PC-3 (cell line): ENCODE measurements at regions not wholly inside any gene's neighbourhood (a gene's known extent, or its start where the extent isn't known, plus 50 kb on each side); places are given as distances from the start of the nearest gene placed in this dataset.

Source experiments
- ATAC-seq: fragments of 200-7000 bp; cut with Tn5 transposase; 2 replicates; pipeline ENCODE4 v1.9.1; 2020; ENCODE audit warnings: mild to moderate bottlenecking, moderate library complexity
- BruUV-seq: library from RNA; stranded (reverse); fragments of 400-500 nt; replicated peaks from 2 replicates; lab custom pipeline; 2021; lab: Mats Ljungman, UMichigan
- CTCF ChIA-PET: fragments of 300-600 bp; sonication (Branson Sonifier 250); formaldehyde crosslinking; loops from one replicate; lab custom pipeline; 2022; ENCODE audit warnings: antibody characterized with exemption; lab: Charles Lee
- POLR2A ChIA-PET: fragments of 300-600 bp; sonication (Branson Sonifier 250); formaldehyde crosslinking; loops from one replicate; lab custom pipeline; 2022; ENCODE audit warnings: antibody characterized with exemption; ENCODE audit not compliant: unreplicated experiment; lab: Charles Lee
- DNase-seq: peaks from one replicate; pipeline ENCODE4 v3.0.0-alpha.2; 2015
- H2AFZ ChIP-seq: fragments of 300-600 bp; sonication (generic); 2 replicates; pipeline ENCODE4 v1.6.0; 2016; ENCODE audit warnings: antibody characterized with exemption, low read length
- H3F3A ChIP-seq: fragments of 300-600 bp; sonication (generic); one replicate; pipeline ENCODE4 v1.6.0; 2017; ENCODE audit warnings: antibody characterized with exemption, low read length, control low read depth, mild to moderate bottlenecking; ENCODE audit not compliant: unreplicated experiment
- H3K27ac ChIP-seq: fragments of 300-600 bp; sonication (generic); 2 replicates; pipeline ENCODE4 v1.5.1; 2016; ENCODE audit warnings: mild to moderate bottlenecking, low read length
- H3K27me3 ChIP-seq: fragments of 300-600 bp; sonication (generic); 2 replicates; pipeline ENCODE4 v1.6.1; 2016; ENCODE audit warnings: low read length, mixed read lengths
- H3K36me3 ChIP-seq: fragments of 300-600 bp; sonication (generic); 2 replicates; pipeline ENCODE4 v1.6.1; 2016; ENCODE audit warnings: low read depth, mixed run types, low read length, mixed read lengths
- H3K4me1 ChIP-seq: fragments of 300-600 bp; sonication (generic); 2 replicates; pipeline ENCODE4 v1.5.1; 2016; ENCODE audit warnings: low read length; ENCODE audit not compliant: insufficient read depth
- H3K4me2 ChIP-seq: fragments of 300-600 bp; sonication (generic); 2 replicates; pipeline ENCODE4 v1.6.0; 2016; ENCODE audit warnings: low read length
- H3K4me3 ChIP-seq: fragments of 300-600 bp; sonication (generic); 2 replicates; pipeline ENCODE4 v1.5.1; 2016; ENCODE audit warnings: mild to moderate bottlenecking, low read length, mixed read lengths
- H3K79me2 ChIP-seq: fragments of 300-600 bp; sonication (generic); 2 replicates; pipeline ENCODE4 v1.6.1; 2017; ENCODE audit warnings: low read length, mixed read lengths
- H3K9ac ChIP-seq: fragments of 300-600 bp; sonication (generic); 2 replicates; pipeline ENCODE4 v1.6.0; 2016; ENCODE audit warnings: mild to moderate bottlenecking, low read length
- H3K9me2 ChIP-seq: fragments of 300-600 bp; sonication (generic); replicated peaks from 2 replicates; pipeline ENCODE4 v1.6.1; 2016; ENCODE audit warnings: mixed run types, low read length, mixed read lengths
- H3K9me3 ChIP-seq: fragments of 300-600 bp; sonication (generic); 2 replicates; pipeline ENCODE4 v1.6.1; 2016; ENCODE audit warnings: low read length, mixed read lengths
- H4K20me1 ChIP-seq: fragments of 300-600 bp; sonication (generic); 2 replicates; pipeline ENCODE4 v1.6.1; 2016; ENCODE audit warnings: low read length, mixed read lengths
- CTCF ChIP-seq: fragments of 300-600 bp; sonication (generic); conservative IDR thresholded peaks from 2 replicates; pipeline ENCODE4 v1.5.1; 2017; ENCODE audit warnings: antibody characterized with exemption, low read depth, mild to moderate bottlenecking, low read length
- EZH2 ChIP-seq: fragments of 300-600 bp; sonication (generic); IDR thresholded peaks from one replicate; pipeline ENCODE4 v1.6.1; 2017; ENCODE audit warnings: antibody characterized with exemption, mild to moderate bottlenecking, low read length; ENCODE audit not compliant: unreplicated experiment
- EZH2phosphoT487 ChIP-seq: fragments of 300-600 bp; sonication (generic); IDR thresholded peaks from 2 replicates; pipeline ENCODE4 v1.6.1; 2018; ENCODE audit warnings: mild to moderate bottlenecking, antibody characterized with exemption, low read length, borderline replicate concordance
- intact Hi-C: fragments of 100-400 bp; cut with micrococcal nuclease; formaldehyde crosslinking; loops from 2 replicates; pipeline ENCODE4 v1.9.0; 2023

- TF ChIP-seq EZH2phosphoT487 (no peak), EZH2 (no peak), CTCF (no peak)
- Histone ChIP-seq H2AFZ (peak overlapping the region; percentile 89), H3K9me2 (no peaks in the 10 kb centered on the region), H3K79me2 (no peaks in the 10 kb centered on the region), H3K36me3 (no peaks in the 10 kb centered on the region), H4K20me1 (no peaks in the 10 kb centered on the region), H3K27ac (peak overlapping the region; percentile 45), H3K4me1 (peaks cover 27% of the 10 kb centered on the region), H3K4me3 (peak overlapping the region; percentile 62), H3K9ac (peak overlapping the region; percentile 47), H3K4me2 (peak overlapping the region; percentile 87), H3F3A (no peaks in the 10 kb centered on the region), H3K27me3 (no peaks in the 10 kb centered on the region), H3K9me3 (no peaks in the 10 kb centered on the region)
- intact Hi-C loops: loop anchor here (2.0 to 10.0 kb wide), 4 partner anchors 46 to 356 kb away; partner anchors contain the start of gene SPRY2
- POLR2A ChIA-PET: interaction anchor here (0.6 to 0.7 kb wide), 2 partner anchors 90 to 119 kb away, joined by 3 to 5 read pairs; no protein-coding TSS in a partner anchor
- ATAC-seq (peak; percentile 84), DNase-seq (peak; percentile 45)
- CTCF ChIA-PET: interaction anchor here (0.6 kb wide), 1 partner anchor 202 kb away, joined by 4 read pairs; no protein-coding TSS in a partner anchor
- BruUV-seq: TSS peak; percentile 50
These were observed 208.0 kb downstream of the SPRY2 start for GRCh38 chr13:80132741-80133601.

- Histone ChIP-seq H3K9ac (peak overlapping the region; percentile 57), H2AFZ (peak overlapping the region; percentile 88), H3F3A (no peaks in the 10 kb centered on the region), H3K4me1 (peaks cover 27% of the 10 kb centered on the region), H3K27ac (0 out of 2 replicates have a peak overlapping the region, but pooled peaks have one; percentile 23), H4K20me1 (no peaks in the 10 kb centered on the region), H3K9me2 (no peaks in the 10 kb centered on the region), H3K4me3 (peak overlapping the region; percentile 69), H3K79me2 (no peaks in the 10 kb centered on the region), H3K27me3 (no peaks in the 10 kb centered on the region), H3K36me3 (no peaks in the 10 kb centered on the region), H3K4me2 (peak overlapping the region; percentile 88), H3K9me3 (no peaks in the 10 kb centered on the region)
- POLR2A ChIA-PET: interaction anchor here (0.8 to 1.0 kb wide), 2 partner anchors 194 to 210 kb away, joined by 6 to 8 read pairs; no protein-coding TSS in a partner anchor
- BruUV-seq: no TSS peak
- TF ChIP-seq EZH2phosphoT487 (no peak), CTCF (no peak), EZH2 (no peak)
- ATAC-seq (peak; percentile 44), DNase-seq (peak; percentile 47)
- CTCF ChIA-PET: interaction anchor here (0.5 kb wide), 1 partner anchor 707 kb away, joined by 3 read pairs; no protein-coding TSS in a partner anchor
- intact Hi-C loops: loop anchor here (2.0 to 10.0 kb wide), 4 partner anchors 44 to 354 kb away; no protein-coding TSS in a partner anchor
These were observed 209.7 kb downstream of the SPRY2 start for GRCh38 chr13:80131204-80131603.
